Fibroblast of lung (primary cell): ENCODE measurements at regions not wholly inside any gene's neighbourhood (a gene's known extent, or its start where the extent isn't known, plus 50 kb on each side); places are given as distances from the start of the nearest gene placed in this dataset.

Experiments used
- DNase-seq, 2 donors: peaks; one replicate each; pipeline versions ENCODE4 v3.0.0 to v3.0.0-alpha.2; 2010; ENCODE audit warnings: low read depth in 2 of 2
- H2AFZ ChIP-seq: 2 replicates; pipeline ENCODE4 v1.5.1; 2012; ENCODE audit warnings: low read length, control low read depth, inconsistent platforms
- H3K27ac ChIP-seq: 2 replicates; pipeline ENCODE4 v1.5.1; 2011; ENCODE audit warnings: low read length, control low read depth; ENCODE audit not compliant: insufficient read depth
- H3K27me3 ChIP-seq: 2 replicates; pipeline ENCODE4 v1.5.1; 2011; ENCODE audit warnings: mild to moderate bottlenecking, low read length; ENCODE audit not compliant: control insufficient read depth, insufficient read depth
- H3K36me3 ChIP-seq: 2 replicates; pipeline ENCODE4 v1.5.1; 2011; ENCODE audit warnings: low read length; ENCODE audit not compliant: control insufficient read depth, insufficient read depth
- H3K4me1 ChIP-seq: 2 replicates; pipeline ENCODE4 v1.5.1; 2011; ENCODE audit warnings: low read length; ENCODE audit not compliant: control insufficient read depth, insufficient read depth; ENCODE audit errors: extremely low read depth
- H3K4me2 ChIP-seq: 2 replicates; pipeline ENCODE4 v1.5.1; 2011; ENCODE audit warnings: low read length, control low read depth; ENCODE audit not compliant: insufficient read depth; ENCODE audit errors: extremely low read depth
- H3K4me3 ChIP-seq, 4 experiments: fragments of 200-600 bp in 1 of 4; sonication (generic) in 1 of 4; replicated peaks in 1 of 4; 2 replicates each; pipeline ENCODE4 v1.5.1; 2011 to 2016; ENCODE audit warnings: low read length in 4 of 4, low read depth in 3 of 4, mild to moderate bottlenecking in 3 of 4, control low read depth in 2 of 4, inconsistent platforms in 1 of 4, mixed read lengths in 1 of 4; ENCODE audit not compliant: insufficient read depth in 1 of 4; ENCODE audit errors: control extremely low read depth in 1 of 4
- H3K79me2 ChIP-seq: 2 replicates; pipeline ENCODE4 v1.5.1; 2012; ENCODE audit warnings: mild to moderate bottlenecking, low read length, inconsistent platforms; ENCODE audit not compliant: control insufficient read depth, insufficient read depth
- H3K9ac ChIP-seq: 2 replicates; pipeline ENCODE4 v1.5.1; 2011; ENCODE audit warnings: mild to moderate bottlenecking, low read length, control low read depth; ENCODE audit not compliant: insufficient read depth
- H3K9me3 ChIP-seq: 2 replicates; pipeline ENCODE4 v1.5.1; 2012; ENCODE audit warnings: low read depth, low read length; ENCODE audit not compliant: control insufficient read depth, insufficient read depth
- H4K20me1 ChIP-seq: 2 replicates; pipeline ENCODE4 v1.5.1; 2011; ENCODE audit warnings: low read length; ENCODE audit not compliant: control insufficient read depth, insufficient read depth; ENCODE audit errors: extremely low read depth
- EZH2 ChIP-seq: IDR thresholded peaks from 2 replicates; pipeline ENCODE4 v1.5.1; 2012; ENCODE audit warnings: low read length, control low read depth, mild to moderate bottlenecking; ENCODE audit errors: missing control alignments
- TF ChIP-seq, protein P1 (sequence below), 2 donors: IDR thresholded peaks in 1 of 2; conservative IDR thresholded peaks in 1 of 2; 1 replicate in 1 of 2; 2 replicates in 1 of 2; pipeline ENCODE4 v1.5.1; 2011 to 2012; ENCODE audit warnings: low read length in 2 of 2, control low read depth in 1 of 2, inconsistent platforms in 1 of 2, low read depth in 1 of 2, mild to moderate bottlenecking in 1 of 2

DNA sequence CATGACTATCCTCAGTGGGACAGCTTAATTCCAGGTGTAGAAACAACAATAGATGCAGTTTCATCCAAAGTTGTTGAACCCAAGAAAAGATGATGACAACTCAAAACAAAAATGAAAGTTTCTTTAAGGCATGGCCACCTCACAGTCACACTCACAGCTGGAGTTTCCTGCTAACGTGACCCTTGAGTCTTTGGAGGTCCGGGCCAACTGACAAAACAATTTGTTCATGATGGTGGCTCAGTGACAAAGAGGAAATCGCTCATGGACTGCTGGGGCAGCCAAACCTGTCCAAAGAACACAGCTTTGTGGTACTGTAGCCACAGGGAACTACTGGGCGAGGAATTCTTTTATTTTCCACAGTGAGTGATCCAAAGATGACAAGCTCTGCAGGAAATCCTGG lies 96.0 kb upstream of the JCAD start:
- Histone ChIP-seq H3K27ac (no peak overlapping the region), H3K9ac (no peak overlapping the region), H3K4me1 (no peaks in the 10 kb centered on the region), H3K27me3 (peaks cover 3% of the 10 kb centered on the region), H4K20me1 (no peaks in the 10 kb centered on the region), H3K4me2 (no peak overlapping the region), H2AFZ (no peak overlapping the region), H3K79me2 (no peaks in the 10 kb centered on the region), H3K36me3 (no peaks in the 10 kb centered on the region), H3K9me3 (no peaks in the 10 kb centered on the region), H3K4me3 (no peak overlapping the region)
- TF ChIP-seq EZH2: no peak
- TF ChIP-seq, protein P1, sequence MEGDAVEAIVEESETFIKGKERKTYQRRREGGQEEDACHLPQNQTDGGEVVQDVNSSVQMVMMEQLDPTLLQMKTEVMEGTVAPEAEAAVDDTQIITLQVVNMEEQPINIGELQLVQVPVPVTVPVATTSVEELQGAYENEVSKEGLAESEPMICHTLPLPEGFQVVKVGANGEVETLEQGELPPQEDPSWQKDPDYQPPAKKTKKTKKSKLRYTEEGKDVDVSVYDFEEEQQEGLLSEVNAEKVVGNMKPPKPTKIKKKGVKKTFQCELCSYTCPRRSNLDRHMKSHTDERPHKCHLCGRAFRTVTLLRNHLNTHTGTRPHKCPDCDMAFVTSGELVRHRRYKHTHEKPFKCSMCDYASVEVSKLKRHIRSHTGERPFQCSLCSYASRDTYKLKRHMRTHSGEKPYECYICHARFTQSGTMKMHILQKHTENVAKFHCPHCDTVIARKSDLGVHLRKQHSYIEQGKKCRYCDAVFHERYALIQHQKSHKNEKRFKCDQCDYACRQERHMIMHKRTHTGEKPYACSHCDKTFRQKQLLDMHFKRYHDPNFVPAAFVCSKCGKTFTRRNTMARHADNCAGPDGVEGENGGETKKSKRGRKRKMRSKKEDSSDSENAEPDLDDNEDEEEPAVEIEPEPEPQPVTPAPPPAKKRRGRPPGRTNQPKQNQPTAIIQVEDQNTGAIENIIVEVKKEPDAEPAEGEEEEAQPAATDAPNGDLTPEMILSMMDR (conservative IDR thresholded peaks at IDR 0.05 in 1 of 2, IDR thresholded peaks at IDR 0.05 in 1 of 2; ENCODE audit: low read depth in 1 of 2, low read length in 2 of 2): no peak
- DNase-seq: peak in 1 of 2 donors; percentile 49

DNA sequence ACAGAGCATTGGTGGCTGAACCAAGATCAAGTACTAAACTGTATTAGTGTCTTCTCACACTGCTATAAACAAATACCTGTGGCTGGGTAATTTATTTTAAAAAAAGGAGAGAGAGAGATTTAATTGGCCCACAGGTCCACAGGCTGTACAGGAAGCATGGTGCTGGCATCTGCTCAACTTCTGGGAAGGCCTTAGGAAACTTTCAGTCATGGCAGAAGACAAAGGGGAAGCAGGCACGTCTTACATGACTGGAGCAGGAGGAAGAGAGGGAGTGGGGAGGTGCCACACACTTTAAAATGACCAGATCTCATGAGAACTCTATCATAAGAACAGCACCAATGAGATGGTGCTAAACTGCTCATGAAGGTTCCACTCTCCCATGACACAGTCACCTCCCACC lies 95.2 kb upstream of the JCAD start:
- Histone ChIP-seq H4K20me1 (no peaks in the 10 kb centered on the region), H3K9me3 (no peaks in the 10 kb centered on the region), H3K27ac (no peak overlapping the region)

DNA sequence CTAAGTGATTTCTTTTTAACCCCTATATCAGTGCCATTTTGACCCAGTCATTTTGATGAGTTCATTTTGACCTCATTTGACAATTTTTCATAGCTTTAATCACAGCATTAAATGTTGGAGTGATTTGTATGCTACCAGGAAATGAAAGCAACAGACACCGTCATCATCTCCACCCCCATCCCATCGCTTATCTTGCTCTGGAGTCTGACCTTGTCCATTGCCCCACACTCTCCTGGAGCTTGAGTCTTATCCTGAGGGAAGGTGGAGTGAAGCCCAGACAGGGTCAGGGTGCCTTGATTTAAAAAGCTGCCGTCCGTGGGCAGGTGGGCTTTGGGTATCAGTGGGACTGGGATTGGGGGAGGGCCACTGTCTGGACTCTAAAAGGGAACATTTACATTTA lies 94.7 kb upstream of the JCAD start:
- no peaks in the 10 kb centered on the region for H3K79me2 ChIP-seq
- H3K4me3 ChIP-seq: no peak overlapping the region
- no peak for DNase-seq
- H3K27me3 ChIP-seq: peaks cover 3% of the 10 kb centered on the region
- no peak overlapping the region for H3K9ac ChIP-seq
- H3K36me3 ChIP-seq: no peaks in the 10 kb centered on the region
- no peak overlapping the region for H3K27ac ChIP-seq
- H3K4me1 ChIP-seq: no peaks in the 10 kb centered on the region
- H4K20me1 ChIP-seq: no peaks in the 10 kb centered on the region
- H2AFZ ChIP-seq: no peak overlapping the region
- no peaks in the 10 kb centered on the region for H3K9me3 ChIP-seq
- TF ChIP-seq, protein P1 (conservative IDR thresholded peaks at IDR 0.05 in 1 of 2, IDR thresholded peaks at IDR 0.05 in 1 of 2; ENCODE audit: low read depth in 1 of 2, low read length in 2 of 2): no peak
- TF ChIP-seq EZH2: no peak
- H3K4me2 ChIP-seq: no peak overlapping the region

More for the DNA sequence above, 95.2 kb upstream of the JCAD start:
- DNase-seq: no peak
- peaks cover 3% of the 10 kb centered on the region for H3K27me3 ChIP-seq
- no peaks in the 10 kb centered on the region for H3K36me3 ChIP-seq
- H2AFZ ChIP-seq: no peak overlapping the region
- no peaks in the 10 kb centered on the region for H3K4me1 ChIP-seq
- TF ChIP-seq EZH2: no peak
- TF ChIP-seq, protein P1 (conservative IDR thresholded peaks at IDR 0.05 in 1 of 2, IDR thresholded peaks at IDR 0.05 in 1 of 2; ENCODE audit: low read depth in 1 of 2, low read length in 2 of 2): no peak
- no peak overlapping the region for H3K4me2 ChIP-seq
- no peaks in the 10 kb centered on the region for H3K79me2 ChIP-seq
- H3K4me3 ChIP-seq: no peak overlapping the region
- H3K9ac ChIP-seq: no peak overlapping the region
